ENCODE measurements at regions not wholly inside any gene's neighbourhood (a gene's known extent, or its start where the extent isn't known, plus 50 kb on each side); places are given as distances from the start of the nearest gene placed in this dataset.

DNA sequence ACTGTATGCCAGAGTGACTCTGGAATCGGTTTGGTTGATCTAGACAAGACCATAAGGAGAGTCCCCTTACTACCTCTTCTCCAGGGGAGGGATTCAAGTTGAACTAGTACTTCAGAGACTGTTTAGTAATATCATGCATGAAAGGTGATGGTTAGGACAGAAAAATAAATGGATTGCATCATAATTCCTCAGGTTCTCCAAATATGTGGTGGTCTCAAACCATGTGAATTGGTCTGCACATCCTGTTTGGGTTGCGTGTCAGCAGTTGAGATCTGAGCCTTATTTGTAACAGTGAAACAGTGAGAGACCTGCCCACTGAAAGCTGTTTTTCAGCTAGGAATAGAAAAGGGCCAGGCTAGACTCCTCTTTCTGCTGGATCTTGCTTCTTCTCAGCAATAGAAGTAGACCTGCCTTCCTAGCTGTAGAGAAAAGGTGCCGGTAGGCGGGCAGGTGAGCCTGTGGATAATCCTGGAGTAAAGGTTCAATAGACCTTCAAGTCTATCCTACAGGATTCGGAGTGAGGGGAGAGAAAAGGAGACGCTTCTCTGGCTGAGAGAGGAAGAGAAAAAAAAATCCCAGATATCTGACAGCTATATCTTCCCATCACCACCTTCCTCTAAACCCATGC, 258.5 kb upstream of the E2F7 start:
- TF ChIP-seq GATA3 (IDR thresholded peaks at IDR 0.05; ENCODE audit: low read depth, low read length): no peak
- no peak for TF ChIP-seq GATA2 (IDR thresholded peaks at IDR 0.05; ENCODE audit: low read depth, low read length)

DNA sequence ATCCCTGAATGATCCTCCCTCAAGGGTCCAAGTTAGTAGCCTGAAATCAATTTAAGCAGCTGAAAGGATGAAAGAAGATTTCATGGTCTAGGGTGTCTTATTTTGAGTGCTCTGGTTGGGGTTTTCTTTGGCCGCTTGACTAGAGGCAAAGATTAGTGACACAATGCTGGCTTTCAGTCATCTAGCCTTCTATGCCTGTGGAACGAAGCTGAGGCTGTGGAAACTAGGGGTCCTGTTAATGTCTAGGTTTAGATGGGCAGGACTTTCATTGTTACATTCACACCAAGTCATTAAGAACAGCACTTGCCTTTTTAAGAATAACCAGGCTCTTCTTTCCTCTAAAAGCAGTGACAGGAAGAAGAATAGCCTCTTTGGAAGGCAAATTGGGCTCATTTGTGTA, 253.8 kb upstream of the E2F7 start:
- TF ChIP-seq GATA3 (IDR thresholded peaks at IDR 0.05; ENCODE audit: low read depth, low read length) (no peak), GATA2 (IDR thresholded peaks at IDR 0.05; ENCODE audit: low read depth, low read length) (no peak)

DNA sequence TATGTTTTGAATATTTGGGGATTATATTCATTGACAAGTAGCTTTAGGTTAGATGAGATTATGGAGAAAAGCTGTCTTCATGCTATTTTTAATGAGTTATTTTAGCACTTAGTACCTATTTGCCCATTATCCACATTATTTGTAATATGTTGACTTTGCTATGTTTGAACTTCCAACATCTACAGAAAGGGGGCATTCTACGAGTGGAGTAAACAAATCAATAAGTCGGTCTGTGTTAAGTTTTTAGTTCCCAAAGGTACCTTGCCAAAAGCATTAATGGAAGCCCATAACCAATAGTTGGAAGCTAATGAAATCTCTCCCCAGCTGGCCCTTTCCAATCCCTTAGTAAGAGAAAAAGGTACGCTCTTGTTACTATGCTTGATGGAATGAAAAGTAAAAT, 250.0 kb upstream of the E2F7 start:
- TF ChIP-seq GATA2 (IDR thresholded peaks at IDR 0.05; ENCODE audit: low read depth, low read length) (no peak), GATA3 (IDR thresholded peaks at IDR 0.05; ENCODE audit: low read depth, low read length) (no peak)

DNA sequence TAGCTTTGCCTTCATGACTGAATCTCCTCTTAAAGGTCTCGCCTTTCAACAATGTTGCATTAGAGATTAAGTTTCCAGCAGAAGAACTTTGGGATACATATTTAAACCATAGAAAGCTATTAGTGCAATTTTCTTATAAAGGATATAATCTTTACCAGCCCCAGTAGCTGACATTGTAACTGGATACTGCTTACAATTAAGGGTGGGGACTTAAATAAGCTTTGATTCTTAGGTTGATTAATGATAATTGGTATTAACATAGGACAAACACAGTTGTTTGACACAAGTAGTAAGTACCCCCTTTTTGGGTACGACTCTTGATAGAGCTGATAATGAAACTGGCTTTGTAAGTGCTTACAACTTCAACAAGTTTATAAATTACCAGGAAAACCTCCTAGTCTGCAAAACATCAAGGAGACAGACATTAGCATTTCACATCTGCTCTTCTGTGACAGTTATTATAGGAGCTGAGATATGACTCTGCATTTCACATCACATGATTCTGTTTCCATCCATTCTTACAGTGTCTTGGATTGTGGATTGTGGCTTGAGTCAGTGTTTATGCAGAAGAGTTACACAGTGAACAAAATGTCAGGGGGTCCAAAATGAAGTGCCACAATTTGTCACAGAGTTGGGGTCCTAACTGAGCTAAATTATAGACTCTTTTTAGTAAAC, 249.1 kb upstream of the E2F7 start:
- TF ChIP-seq GATA2 (IDR thresholded peaks at IDR 0.05; ENCODE audit: low read depth, low read length): no peak
- TF ChIP-seq GATA3 (IDR thresholded peaks at IDR 0.05; ENCODE audit: low read depth, low read length): no peak

DNA sequence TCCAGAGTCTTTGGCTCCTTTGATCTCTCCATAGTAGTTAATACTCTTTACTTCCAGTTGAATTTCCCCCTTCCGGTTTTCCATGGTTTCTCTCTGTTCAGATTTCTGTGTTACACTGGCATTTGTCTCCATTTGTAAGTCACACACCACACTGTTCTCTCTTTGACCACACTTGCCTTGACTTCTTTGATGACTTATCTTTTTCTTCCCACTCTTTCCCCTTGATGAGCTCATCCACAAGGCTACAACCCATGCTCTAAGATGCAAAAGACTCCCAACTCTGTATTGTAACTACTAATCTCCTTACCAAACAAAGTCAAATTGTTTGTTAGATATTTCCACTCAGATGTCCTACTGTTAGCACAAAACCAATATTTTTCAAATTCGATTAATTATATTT, 242.7 kb upstream of the E2F7 start:
- TF ChIP-seq GATA2 (IDR thresholded peaks at IDR 0.05; ENCODE audit: low read depth, low read length) (no peak), GATA3 (IDR thresholded peaks at IDR 0.05; ENCODE audit: low read depth, low read length) (no peak)

DNA sequence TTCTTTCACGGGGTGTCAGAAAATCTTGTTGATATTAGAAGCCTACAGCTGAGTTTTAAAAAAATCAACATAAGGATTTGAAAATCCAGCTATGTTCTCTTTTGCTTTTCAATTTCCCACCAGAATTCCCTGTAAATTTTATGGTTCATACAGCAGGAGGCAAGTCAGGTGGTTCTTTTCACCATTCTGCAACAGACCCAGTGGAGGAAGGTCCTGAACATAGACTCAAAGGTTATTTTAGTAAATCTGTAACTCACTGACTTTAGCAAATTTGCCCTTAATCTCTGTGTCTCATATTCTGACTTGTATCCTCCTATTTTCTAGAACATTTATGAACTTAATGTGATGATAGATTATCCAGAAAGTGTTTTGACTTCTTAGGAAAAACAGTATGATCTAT, 235.4 kb upstream of the E2F7 start:
- no peak for TF ChIP-seq GATA3 (IDR thresholded peaks at IDR 0.05; ENCODE audit: low read depth, low read length)
- TF ChIP-seq GATA2 (IDR thresholded peaks at IDR 0.05; ENCODE audit: low read depth, low read length): no peak

DNA sequence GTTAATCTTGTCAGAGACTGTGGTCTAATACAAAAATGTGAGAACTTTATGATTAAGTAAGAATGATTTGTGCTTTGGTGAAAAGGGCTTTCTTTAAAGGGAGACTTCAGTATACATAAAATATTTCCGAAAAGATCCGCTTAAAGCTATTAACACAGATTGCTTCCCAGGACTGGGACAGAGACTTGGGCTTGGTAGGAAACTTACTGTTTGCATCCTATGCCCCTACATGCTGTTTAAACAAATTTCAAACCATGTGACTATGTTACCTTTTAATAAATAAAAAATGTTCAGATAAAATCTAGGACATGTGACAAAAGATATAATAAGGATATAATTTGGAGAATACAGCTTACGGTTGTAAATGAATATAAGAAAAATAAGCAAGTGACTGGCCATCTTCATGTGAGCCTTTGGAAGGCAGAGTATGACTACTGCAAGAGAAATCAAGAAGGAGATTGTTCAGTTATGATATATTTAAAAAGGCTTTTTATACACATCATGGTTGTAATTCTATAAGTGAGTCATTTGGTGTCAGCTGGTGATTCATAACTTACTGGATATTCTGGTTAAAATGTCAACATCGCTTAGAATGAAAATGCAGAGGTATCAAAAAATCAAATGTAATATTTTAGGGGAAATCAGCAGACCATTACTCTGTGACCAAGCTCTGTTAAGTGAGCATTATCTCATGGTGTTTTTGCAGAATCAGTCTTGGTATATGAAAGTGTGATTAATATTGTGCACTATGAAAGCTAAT, 234.7 kb upstream of the E2F7 start:
- TF ChIP-seq GATA2 (IDR thresholded peaks at IDR 0.05; ENCODE audit: low read depth, low read length): no peak
- no peak for TF ChIP-seq GATA3 (IDR thresholded peaks at IDR 0.05; ENCODE audit: low read depth, low read length)

DNA sequence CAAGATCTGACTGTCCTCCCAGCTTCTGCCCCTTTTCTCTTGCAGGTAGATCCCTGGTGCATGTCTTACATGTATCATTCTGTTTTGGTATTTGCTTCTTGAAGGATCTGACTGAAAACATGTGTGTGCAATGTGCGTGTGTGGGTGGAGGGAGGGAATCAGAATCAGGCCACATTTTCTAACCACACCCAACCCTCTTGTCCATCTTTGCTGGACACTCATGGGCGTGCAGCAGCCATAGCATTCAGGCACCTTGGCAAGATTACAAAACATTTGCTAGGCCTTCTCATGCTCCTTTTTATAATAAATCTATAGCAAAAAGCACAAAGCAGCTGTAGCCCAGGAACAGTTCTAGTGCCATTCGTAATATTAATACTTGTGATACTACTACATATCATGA, 233.6 kb upstream of the E2F7 start:
- TF ChIP-seq GATA3 (IDR thresholded peaks at IDR 0.05; ENCODE audit: low read depth, low read length): no peak
- TF ChIP-seq GATA2 (IDR thresholded peaks at IDR 0.05; ENCODE audit: low read depth, low read length): no peak

DNA sequence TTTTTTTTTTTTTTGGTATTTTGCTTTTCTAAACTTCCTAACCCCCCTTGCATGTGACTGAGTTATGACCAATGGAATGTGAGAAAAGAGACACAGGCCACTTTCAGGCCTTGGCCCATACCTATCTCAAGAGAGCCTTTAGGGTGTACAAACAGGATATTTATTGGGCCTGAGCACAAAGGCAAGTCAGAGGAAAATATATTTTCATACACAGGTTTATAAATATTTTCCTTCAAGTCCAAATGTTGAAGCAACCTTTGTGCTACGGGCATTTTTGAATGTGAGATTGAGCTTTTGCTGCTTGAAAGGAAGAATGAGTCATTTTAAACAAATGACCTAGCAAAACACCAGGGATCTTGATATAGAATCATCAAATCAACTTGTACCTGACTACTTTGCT, 228.6 kb upstream of the E2F7 start:
- no peak for TF ChIP-seq GATA2 (IDR thresholded peaks at IDR 0.05; ENCODE audit: low read depth, low read length)
- no peak for TF ChIP-seq GATA3 (IDR thresholded peaks at IDR 0.05; ENCODE audit: low read depth, low read length)

DNA sequence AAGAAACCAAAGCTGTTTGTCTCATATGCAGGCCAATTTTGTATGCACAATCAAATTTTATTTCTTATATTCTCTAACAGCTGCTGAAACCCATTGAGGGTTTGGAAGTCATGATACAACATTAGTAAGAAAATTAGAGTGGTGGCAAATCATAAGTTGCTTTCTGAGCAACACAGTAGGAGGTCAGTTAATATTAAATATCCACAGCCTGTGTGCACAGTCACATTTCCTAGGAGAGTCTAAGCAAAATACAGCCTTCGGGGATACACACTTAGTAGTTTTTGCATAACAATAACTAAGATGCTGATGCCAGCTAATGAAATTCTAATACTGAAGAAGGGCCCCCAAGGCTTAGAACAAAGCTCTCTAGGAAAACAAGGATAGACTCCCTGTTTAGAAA, 209.6 kb upstream of the E2F7 start:
- TF ChIP-seq GATA2 (IDR thresholded peaks at IDR 0.05; ENCODE audit: low read depth, low read length) (no peak), GATA3 (IDR thresholded peaks at IDR 0.05; ENCODE audit: low read depth, low read length) (no peak)

DNA sequence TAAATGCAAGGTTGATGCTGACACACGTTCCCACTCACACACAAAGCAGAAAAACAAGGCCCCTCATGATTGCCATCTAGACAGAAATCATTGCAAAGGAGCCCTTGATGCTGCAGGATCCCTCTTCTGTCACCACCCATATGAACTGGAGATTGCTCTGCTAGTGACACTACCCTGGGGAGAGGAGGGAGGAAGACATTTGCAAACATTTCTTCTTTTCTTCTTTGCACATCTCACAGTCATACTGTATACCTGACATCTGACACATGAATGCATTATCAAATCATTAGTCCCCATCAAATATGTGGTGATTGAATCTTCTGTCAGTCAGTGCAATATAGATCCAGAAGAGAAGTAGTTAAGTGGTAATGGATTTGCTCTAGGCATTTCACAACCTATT, 208.5 kb upstream of the E2F7 start:
- TF ChIP-seq GATA3 (IDR thresholded peaks at IDR 0.05; ENCODE audit: low read depth, low read length) (no peak), GATA2 (IDR thresholded peaks at IDR 0.05; ENCODE audit: low read depth, low read length) (no peak)

DNA sequence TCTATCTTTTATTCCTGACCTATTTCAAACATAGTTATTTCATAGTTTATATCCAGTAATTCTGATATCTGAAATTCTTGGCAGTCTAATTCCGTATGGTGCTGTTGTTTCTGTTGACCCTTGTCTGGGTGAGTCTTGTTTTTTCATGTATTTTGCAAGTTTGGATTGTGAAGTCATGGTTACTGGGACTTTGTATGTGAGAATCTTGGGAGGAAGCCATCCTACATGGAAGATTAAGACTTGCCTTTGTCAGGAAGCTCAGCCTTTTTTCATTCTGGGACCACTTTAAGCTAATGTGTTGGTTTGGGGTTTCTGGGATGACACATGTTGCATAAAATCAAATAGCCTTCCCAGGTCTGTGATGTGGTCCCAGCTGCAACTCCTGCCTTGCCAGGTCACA, 191.6 kb upstream of the E2F7 start:
- TF ChIP-seq GATA2 (IDR thresholded peaks at IDR 0.05; ENCODE audit: low read depth, low read length): no peak
- TF ChIP-seq GATA3 (IDR thresholded peaks at IDR 0.05; ENCODE audit: low read depth, low read length): no peak

DNA sequence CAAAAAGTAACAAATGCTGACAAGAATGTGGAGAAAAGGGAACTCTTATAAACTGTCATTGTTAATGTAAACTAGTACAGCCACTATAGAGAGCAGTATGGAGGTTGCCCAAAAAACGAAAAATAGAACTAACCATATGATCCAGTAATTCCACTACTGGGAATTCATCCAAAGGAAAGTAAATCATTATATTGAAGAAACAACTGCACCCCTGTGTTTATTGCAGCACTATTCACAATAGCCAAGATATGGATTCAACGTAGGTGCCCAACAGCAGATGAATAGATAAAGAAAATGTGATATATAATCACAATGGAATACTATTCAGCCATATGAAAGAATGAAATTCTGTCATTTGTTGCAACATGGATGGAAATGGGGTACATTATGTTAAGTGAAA, 188.0 kb upstream of the E2F7 start:
- no peak for TF ChIP-seq GATA3 (IDR thresholded peaks at IDR 0.05; ENCODE audit: low read depth, low read length)
- no peak for TF ChIP-seq GATA2 (IDR thresholded peaks at IDR 0.05; ENCODE audit: low read depth, low read length)

DNA sequence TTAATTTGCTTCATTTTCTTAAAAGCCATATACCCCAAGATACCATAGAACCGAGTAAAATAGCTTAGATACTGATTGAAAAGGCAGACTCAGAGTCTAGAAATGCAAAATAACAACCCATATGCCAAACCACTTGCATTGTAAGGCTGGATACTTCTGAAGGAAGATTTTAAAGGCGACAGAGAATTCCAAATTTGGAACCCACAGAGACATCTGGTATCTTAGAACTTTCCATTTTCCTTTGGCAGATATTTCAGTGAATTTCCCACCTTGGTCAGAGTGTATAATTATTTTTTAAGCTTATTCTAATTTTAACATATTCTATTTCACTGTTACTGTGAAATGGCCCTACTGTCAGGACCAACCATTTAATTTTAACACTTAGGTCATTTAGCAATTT, 186.4 kb upstream of the E2F7 start:
- no peak for TF ChIP-seq GATA3 (IDR thresholded peaks at IDR 0.05; ENCODE audit: low read depth, low read length)
- no peak for TF ChIP-seq GATA2 (IDR thresholded peaks at IDR 0.05; ENCODE audit: low read depth, low read length)

DNA sequence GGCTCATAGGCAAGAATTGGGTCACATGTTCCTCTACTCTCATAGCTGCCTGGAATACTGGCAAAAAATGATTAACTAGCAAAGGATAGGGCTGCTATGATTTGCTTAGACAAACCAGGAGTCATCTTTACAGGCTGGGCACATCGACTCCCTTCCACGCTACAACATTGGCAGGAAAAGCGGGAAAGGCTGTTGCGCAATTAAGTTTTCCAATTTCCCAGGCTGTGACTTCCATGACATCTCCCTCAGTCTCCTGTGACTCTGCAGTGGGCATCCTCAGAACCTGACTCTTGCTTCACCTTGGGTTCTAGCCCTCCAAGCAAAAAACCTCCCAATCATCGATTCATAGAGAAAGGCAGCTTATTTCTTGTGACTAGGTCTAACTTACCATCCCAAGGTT, 184.5 kb upstream of the E2F7 start:
- no peak for TF ChIP-seq GATA3 (IDR thresholded peaks at IDR 0.05; ENCODE audit: low read depth, low read length)
- TF ChIP-seq GATA2 (IDR thresholded peaks at IDR 0.05; ENCODE audit: low read depth, low read length): no peak

Measured in SH-SY5Y (cell line).